Heart left ventricle (tissue), 16 donors: ENCODE measurements at regions not wholly inside any gene's neighbourhood (a gene's known extent, or its start where the extent isn't known, plus 50 kb on each side); places are given as distances from the start of the nearest gene placed in this dataset.

Source experiments
- ATAC-seq, 4 donors: fragments of 200-7000 bp; cut with Tn5 transposase; one replicate each; pipeline ENCODE4 v1.9.1; 2020 to 2022; ENCODE audit warnings: moderate library complexity in 4 of 4, mild to moderate bottlenecking in 3 of 4, moderate number of reproducible peaks in 1 of 4
- DNase-seq, 5 donors: peaks; one replicate each; pipeline ENCODE4 v3.0.0-alpha.2; 2020
- H3K27ac ChIP-seq, 12 donors: fragments of 200-600 bp; sonication (generic) in 4 of 12; one replicate each; pipeline versions ENCODE4 v1.5.0 to v1.8.0; 2016 to 2022; ENCODE audit warnings: mild to moderate bottlenecking in 2 of 12
- H3K27me3 ChIP-seq, 9 donors: fragments of 200-600 bp; sonication (generic) in 2 of 9; one replicate each; pipeline versions ENCODE4 v1.5.1 to v1.8.0; 2016 to 2022; ENCODE audit warnings: mild to moderate bottlenecking in 3 of 9
- H3K36me3 ChIP-seq, 9 donors: fragments of 200-600 bp; sonication (generic) in 2 of 9; one replicate each; pipeline versions ENCODE4 v1.5.0 to v1.8.0; 2018 to 2022; ENCODE audit warnings: mild to moderate bottlenecking in 2 of 9
- H3K4me1 ChIP-seq, 12 donors: fragments of 200-600 bp; sonication (generic) in 4 of 12; one replicate each; pipeline versions ENCODE4 v1.5.0 to v1.8.0; 2016 to 2022; ENCODE audit warnings: mild to moderate bottlenecking in 3 of 12
- H3K4me3 ChIP-seq, 12 donors: fragments of 200-600 bp; sonication (generic) in 4 of 12; one replicate each; pipeline versions ENCODE4 v1.5.0 to v1.8.0; 2017 to 2022; ENCODE audit warnings: mild to moderate bottlenecking in 9 of 12, moderate library complexity in 4 of 12
- H3K9me3 ChIP-seq, 12 donors: fragments of 200-600 bp; sonication (generic) in 4 of 12; one replicate each; pipeline versions ENCODE4 v1.5.0 to v1.8.0; 2016 to 2022; ENCODE audit warnings: mild to moderate bottlenecking in 1 of 12
- POLR2A ChIP-seq, 2 donors: fragments of 450-650 bp; IDR thresholded peaks; one replicate each; pipeline ENCODE4 v1.6.1; 2017; ENCODE audit warnings: antibody characterized with exemption in 2 of 2, mild to moderate bottlenecking in 2 of 2, moderate library complexity in 2 of 2
- WGBS, 4 donors: extraction: QIAGEN DNeasy Blood & Tissue Kit in 2 of 4; methylation state at CpG; one replicate each; pipeline versions ENCODE4 v1.1.5 to v1.1.7; 2013 to 2018; 5-methylcytosine and 5-hydroxymethylcytosine counted together
- intact Hi-C, 10 donors: fragments of 100-400 bp; cut with DNase I; formaldehyde crosslinking; loops; one replicate each; pipeline versions ENCODE4 v1.11.1 to v1.14.2; 2022
- TF ChIP-seq, protein P1 (sequence below), 12 donors: fragments of 200-600 bp; sonication (generic) in 4 of 12; IDR thresholded peaks; one replicate each; pipeline versions ENCODE4 v1.5.0 to v1.8.0; 2018 to 2022; ENCODE audit warnings: antibody characterized with exemption in 12 of 12, mild to moderate bottlenecking in 5 of 12
- donor health status: ischemic (EF 13 %, LVEDD 7.1; RV severe dilation, severe dysfunction).
- donor health status: healthy with polysubstance abuse.
- donor health status: DM: no; HTN: yes; CAD: no.
- donor health status: DM: no; HTN: no; CAD: no.
- donor health status: ischemic (EF 25% LVEDD 6.9; RV normal size, moderate dysfunction).
- donor health status: ischemic (EF 25% LVEDD 5.7; RV mildly dilated, moderate dysfunction).
- donor health status: healthy.
- donor health status: DM: yes; HTN: yes; CAD: no.
- donor health status: ischemic (EF 35%, LVEDD 5.7; RV mildly dilated, moderate dysfunction).
- donor health status: nonischemic (EF 11% LVEDD 7.7; RV severe dilation, severe dysfunction).
- donor health status: DM: yes; HTN: yes; CAD: no.
- donor health status: PGD.
- donor health status: ischemic (EF 29% LVEDD 5.4; RV normal size, mild dysfunction).
- donor health status: nonischemic (EF 23%, LVEDD 6.1; RV moderate dilation, normal function).

DNA sequence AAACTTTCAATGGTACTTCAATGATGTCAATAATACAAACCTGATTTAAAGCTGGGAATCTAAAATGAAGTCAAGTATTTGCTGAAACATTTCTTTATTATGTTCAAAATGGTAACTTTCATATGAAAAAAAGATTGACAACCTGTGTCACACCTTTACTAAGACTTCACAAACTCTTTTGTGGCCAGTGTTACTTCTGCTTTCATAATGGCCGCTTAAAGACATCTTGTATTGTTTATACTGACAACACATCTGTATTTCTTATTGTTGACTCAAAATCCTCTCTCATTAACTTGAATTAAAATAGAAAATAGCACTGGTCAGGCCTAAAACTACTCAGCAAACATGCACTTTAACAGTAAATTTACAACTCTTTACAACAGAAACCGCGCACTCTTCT, 312.3 kb upstream of the CNTN6 start:
- H3K4me1 ChIP-seq = no peaks in the 10 kb centered on the region
- H3K36me3 ChIP-seq = no peaks in the 10 kb centered on the region
- TF ChIP-seq POLR2A (IDR thresholded peaks at IDR 0.05) = no peak
- TF ChIP-seq, protein P1, sequence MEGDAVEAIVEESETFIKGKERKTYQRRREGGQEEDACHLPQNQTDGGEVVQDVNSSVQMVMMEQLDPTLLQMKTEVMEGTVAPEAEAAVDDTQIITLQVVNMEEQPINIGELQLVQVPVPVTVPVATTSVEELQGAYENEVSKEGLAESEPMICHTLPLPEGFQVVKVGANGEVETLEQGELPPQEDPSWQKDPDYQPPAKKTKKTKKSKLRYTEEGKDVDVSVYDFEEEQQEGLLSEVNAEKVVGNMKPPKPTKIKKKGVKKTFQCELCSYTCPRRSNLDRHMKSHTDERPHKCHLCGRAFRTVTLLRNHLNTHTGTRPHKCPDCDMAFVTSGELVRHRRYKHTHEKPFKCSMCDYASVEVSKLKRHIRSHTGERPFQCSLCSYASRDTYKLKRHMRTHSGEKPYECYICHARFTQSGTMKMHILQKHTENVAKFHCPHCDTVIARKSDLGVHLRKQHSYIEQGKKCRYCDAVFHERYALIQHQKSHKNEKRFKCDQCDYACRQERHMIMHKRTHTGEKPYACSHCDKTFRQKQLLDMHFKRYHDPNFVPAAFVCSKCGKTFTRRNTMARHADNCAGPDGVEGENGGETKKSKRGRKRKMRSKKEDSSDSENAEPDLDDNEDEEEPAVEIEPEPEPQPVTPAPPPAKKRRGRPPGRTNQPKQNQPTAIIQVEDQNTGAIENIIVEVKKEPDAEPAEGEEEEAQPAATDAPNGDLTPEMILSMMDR (IDR thresholded peaks at IDR 0.05) = no peak
- DNase-seq (no peak), ATAC-seq (no peak)
- no peak overlapping the region for H3K4me3 ChIP-seq
- intact Hi-C loops = no loop called here
- H3K9me3 ChIP-seq = peaks cover 0 to 23% (median 3%) of the 10 kb centered on the region in 12 donors
- 70 to 92% (median 89%) methylated on average over 3 of the region's 3 CpGs for WGBS, 4 donors
- H3K27me3 ChIP-seq = no peaks in the 10 kb centered on the region
- H3K27ac ChIP-seq = no peak overlapping the region

DNA sequence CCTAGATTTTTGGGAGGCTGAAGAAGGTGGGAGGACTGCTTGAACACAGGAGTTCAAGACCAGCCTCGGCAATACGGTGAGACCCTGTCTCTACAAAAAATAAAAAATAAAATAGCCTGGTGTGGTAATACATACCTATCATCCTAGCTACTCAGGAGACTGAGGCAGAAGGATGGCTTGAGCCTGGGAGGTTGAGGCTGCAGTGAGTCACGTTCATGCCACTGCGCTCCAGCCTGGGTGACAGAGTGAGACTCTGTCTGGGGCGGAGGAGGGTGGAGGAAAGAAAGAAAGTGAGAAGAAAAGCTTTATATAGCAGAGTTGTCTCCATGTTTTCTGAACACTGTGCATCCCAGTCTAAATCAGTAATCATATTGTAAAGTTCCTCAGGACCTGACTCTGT, 301.4 kb upstream of the CNTN6 start:
- Histone ChIP-seq H3K4me1 (no peaks in the 10 kb centered on the region), H3K9me3 (peaks cover 0 to 13% (median 0%) of the 10 kb centered on the region in 12 donors), H3K27me3 (no peaks in the 10 kb centered on the region), H3K4me3 (no peak overlapping the region), H3K27ac (no peak overlapping the region), H3K36me3 (no peaks in the 10 kb centered on the region)
- 88 to 92% (median 89%) methylated on average over 5 of the region's 5 CpGs for WGBS, 4 donors
- no peak for TF ChIP-seq POLR2A (IDR thresholded peaks at IDR 0.05)
- TF ChIP-seq, protein P1 (IDR thresholded peaks at IDR 0.05) = no peak
- DNase-seq (no peak), ATAC-seq (no peak)
- intact Hi-C loops = no loop called here

DNA sequence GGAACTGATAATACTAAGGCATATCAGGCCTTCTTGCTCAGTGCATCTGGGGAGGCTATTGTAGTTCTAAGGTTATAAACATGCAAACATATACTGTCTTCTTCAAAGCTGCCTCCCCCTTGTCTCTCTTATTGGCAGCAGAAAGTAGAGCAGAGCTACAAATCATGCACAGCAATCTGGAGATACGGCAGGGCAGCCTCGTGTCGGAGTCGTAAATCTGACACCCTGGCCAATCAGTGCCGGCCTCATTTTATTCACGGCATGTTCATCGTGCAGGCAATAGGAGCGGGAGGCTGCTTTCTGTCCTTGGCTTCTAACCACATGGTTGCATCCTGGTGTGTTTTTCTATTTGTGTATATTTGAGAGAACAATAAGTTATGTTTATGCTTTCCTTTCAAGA, 300.2 kb upstream of the CNTN6 start:
- TF ChIP-seq POLR2A (IDR thresholded peaks at IDR 0.05) = no peak
- TF ChIP-seq, protein P1 (IDR thresholded peaks at IDR 0.05) = no peak
- no peak for DNase-seq
- H3K4me3 ChIP-seq = no peak overlapping the region
- no peaks in the 10 kb centered on the region for H3K27me3 ChIP-seq
- peaks cover 0 to 13% (median 0%) of the 10 kb centered on the region in 12 donors for H3K9me3 ChIP-seq
- ATAC-seq = no peak
- no peaks in the 10 kb centered on the region for H3K36me3 ChIP-seq
- no peak overlapping the region for H3K27ac ChIP-seq
- H3K4me1 ChIP-seq = no peaks in the 10 kb centered on the region
- intact Hi-C loops = no loop called here
- 81 to 87% (median 85%) methylated on average over 8 of the region's 8 CpGs for WGBS, 4 donors

DNA sequence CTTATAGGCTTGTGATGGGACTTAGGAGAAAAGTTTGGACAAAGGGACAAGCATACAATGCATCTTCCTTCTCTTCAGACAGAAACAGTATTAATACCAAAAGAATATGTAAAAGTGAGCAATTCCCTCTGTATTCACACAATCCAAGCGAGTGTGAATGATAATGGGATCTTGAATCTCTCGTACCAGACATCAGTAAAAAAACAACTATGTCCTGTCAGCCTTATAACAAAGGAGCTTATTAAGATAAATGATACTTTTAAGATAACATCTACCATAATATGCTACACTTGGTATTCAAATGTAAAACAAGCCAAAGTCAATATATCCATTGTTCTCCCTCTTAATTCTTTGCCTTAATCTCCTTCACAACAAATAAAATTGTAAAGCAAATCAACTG, 288.6 kb upstream of the CNTN6 start:
- DNase-seq (no peak), ATAC-seq (no peak)
- H3K27ac ChIP-seq = no peak overlapping the region
- WGBS, 4 donors = 50 to 71% (median 57%) methylated on average over 2 of the region's 2 CpGs
- H3K27me3 ChIP-seq = no peaks in the 10 kb centered on the region
- peaks cover 0 to 4% (median 0%) of the 10 kb centered on the region in 12 donors for H3K9me3 ChIP-seq
- no peak overlapping the region for H3K4me3 ChIP-seq
- H3K36me3 ChIP-seq = no peaks in the 10 kb centered on the region
- intact Hi-C loops = no loop called here
- TF ChIP-seq POLR2A (IDR thresholded peaks at IDR 0.05) = no peak
- TF ChIP-seq, protein P1 (IDR thresholded peaks at IDR 0.05) = no peak
- no peaks in the 10 kb centered on the region for H3K4me1 ChIP-seq
